Body of pancreas (tissue), 4 donors: ENCODE measurements at regions not wholly inside any gene's neighbourhood (a gene's known extent, or its start where the extent isn't known, plus 50 kb on each side); places are given as distances from the start of the nearest gene placed in this dataset.

Experiments used
- POLR2A ChIP-seq, 3 donors: fragments of 450-650 bp; IDR thresholded peaks; one replicate each; pipeline ENCODE4 v1.6.1; 2016; ENCODE audit warnings: antibody characterized with exemption in 3 of 3, mild to moderate bottlenecking in 2 of 3
- TF ChIP-seq, protein P1 (sequence below), 7 experiments: fragments of 450-650 bp in 4 of 7; fragments of 200-600 bp in 3 of 7; sonication (generic) in 3 of 7; IDR thresholded peaks; one replicate each; pipeline ENCODE4 v1.5.1; 2016 to 2019; ENCODE audit warnings: antibody characterized with exemption in 7 of 7

GRCh38 chr16:73413091-73413829, 365.3 kb upstream of the ZFHX3 start:
- TF ChIP-seq, protein P1, sequence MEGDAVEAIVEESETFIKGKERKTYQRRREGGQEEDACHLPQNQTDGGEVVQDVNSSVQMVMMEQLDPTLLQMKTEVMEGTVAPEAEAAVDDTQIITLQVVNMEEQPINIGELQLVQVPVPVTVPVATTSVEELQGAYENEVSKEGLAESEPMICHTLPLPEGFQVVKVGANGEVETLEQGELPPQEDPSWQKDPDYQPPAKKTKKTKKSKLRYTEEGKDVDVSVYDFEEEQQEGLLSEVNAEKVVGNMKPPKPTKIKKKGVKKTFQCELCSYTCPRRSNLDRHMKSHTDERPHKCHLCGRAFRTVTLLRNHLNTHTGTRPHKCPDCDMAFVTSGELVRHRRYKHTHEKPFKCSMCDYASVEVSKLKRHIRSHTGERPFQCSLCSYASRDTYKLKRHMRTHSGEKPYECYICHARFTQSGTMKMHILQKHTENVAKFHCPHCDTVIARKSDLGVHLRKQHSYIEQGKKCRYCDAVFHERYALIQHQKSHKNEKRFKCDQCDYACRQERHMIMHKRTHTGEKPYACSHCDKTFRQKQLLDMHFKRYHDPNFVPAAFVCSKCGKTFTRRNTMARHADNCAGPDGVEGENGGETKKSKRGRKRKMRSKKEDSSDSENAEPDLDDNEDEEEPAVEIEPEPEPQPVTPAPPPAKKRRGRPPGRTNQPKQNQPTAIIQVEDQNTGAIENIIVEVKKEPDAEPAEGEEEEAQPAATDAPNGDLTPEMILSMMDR (IDR thresholded peaks at IDR 0.05) = no peak
- no peak for TF ChIP-seq POLR2A (IDR thresholded peaks at IDR 0.05)
